ENCODE measurements at regions not wholly inside any gene's neighbourhood (a gene's known extent, or its start where the extent isn't known, plus 50 kb on each side); places are given as distances from the start of the nearest gene placed in this dataset.

GRCh38 chr10:24010436-24010970 is 198.4 kb upstream of the KIAA1217 start:
- H3K4me3 ChIP-seq (ENCODE audit: low read length) = no peak overlapping the region
- DNase-seq (ENCODE audit: low read depth) = no peak
- TF ChIP-seq CTCF (conservative IDR thresholded peaks at IDR 0.05; ENCODE audit: low read depth, low read length) = no peak

GRCh38 chr10:24012249-24012803 is 196.6 kb upstream of the KIAA1217 start:
- no peak for DNase-seq (ENCODE audit: low read depth)
- no peak overlapping the region for H3K4me3 ChIP-seq (ENCODE audit: low read length)
- no peak for TF ChIP-seq CTCF (conservative IDR thresholded peaks at IDR 0.05; ENCODE audit: low read depth, low read length)

- no peak overlapping the region for H3K4me3 ChIP-seq (ENCODE audit: low read length)
- no peak for TF ChIP-seq CTCF (conservative IDR thresholded peaks at IDR 0.05; ENCODE audit: low read depth, low read length)
- DNase-seq (ENCODE audit: low read depth) = no peak
Observed at GRCh38 chr10:24027107-24027506, 181.8 kb upstream of the KIAA1217 start.

- DNase-seq (ENCODE audit: low read depth) = peak; percentile 7
- H3K4me3 ChIP-seq (ENCODE audit: low read length) = no peak overlapping the region
- no peak for TF ChIP-seq CTCF (conservative IDR thresholded peaks at IDR 0.05; ENCODE audit: low read depth, low read length)
Observed at GRCh38 chr10:24034571-24034970, 174.4 kb upstream of the KIAA1217 start.

- no peak for DNase-seq (ENCODE audit: low read depth)
- H3K4me3 ChIP-seq (ENCODE audit: low read length) = no peak overlapping the region
- TF ChIP-seq CTCF (conservative IDR thresholded peaks at IDR 0.05; ENCODE audit: low read depth, low read length) = no peak
Observed at GRCh38 chr10:24035761-24036160, 173.2 kb upstream of the KIAA1217 start.

GRCh38 chr10:24039315-24039714 is 169.6 kb upstream of the KIAA1217 start:
- TF ChIP-seq CTCF (conservative IDR thresholded peaks at IDR 0.05; ENCODE audit: low read depth, low read length) = no peak
- no peak overlapping the region for H3K4me3 ChIP-seq (ENCODE audit: low read length)
- DNase-seq (ENCODE audit: low read depth) = no peak

- H3K4me3 ChIP-seq (ENCODE audit: low read length) = no peak overlapping the region
- TF ChIP-seq CTCF (conservative IDR thresholded peaks at IDR 0.05; ENCODE audit: low read depth, low read length) = no peak
- DNase-seq (ENCODE audit: low read depth) = no peak
Observed at GRCh38 chr10:24039897-24040296, 169.0 kb upstream of the KIAA1217 start.
